Hematopoietic multipotent progenitor cell (in vitro differentiated cells): ENCODE measurements at regions not wholly inside any gene's neighbourhood (a gene's known extent, or its start where the extent isn't known, plus 50 kb on each side); places are given as distances from the start of the nearest gene placed in this dataset.

ENCODE experiments used
- DNase-seq, 3 donors: peaks; one replicate each; pipeline ENCODE4 v3.0.0-alpha.2; 2011 to 2015; ENCODE audit warnings: low read depth in 2 of 3, low spot score in 2 of 3

DNA sequence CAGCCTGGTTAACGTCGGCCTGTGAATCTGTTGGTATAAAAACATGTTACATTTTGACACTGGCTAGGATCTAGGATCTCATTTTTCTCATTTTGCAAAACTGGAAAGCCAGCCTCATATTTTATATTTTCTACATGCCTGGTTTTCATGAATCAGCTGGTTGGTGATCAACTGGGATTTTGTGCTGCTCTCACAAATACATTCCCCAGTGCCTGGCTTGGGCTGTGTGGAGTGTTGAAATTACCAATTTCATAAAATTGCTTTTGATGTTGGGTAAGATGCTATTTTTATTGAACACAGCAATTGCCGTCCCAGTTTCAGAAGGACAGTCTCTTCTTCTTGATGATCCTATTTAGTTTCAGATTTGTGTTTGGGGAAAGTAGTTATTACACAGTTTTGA, 604.3 kb downstream of the TAFA4 start:
- no peak for DNase-seq

DNA sequence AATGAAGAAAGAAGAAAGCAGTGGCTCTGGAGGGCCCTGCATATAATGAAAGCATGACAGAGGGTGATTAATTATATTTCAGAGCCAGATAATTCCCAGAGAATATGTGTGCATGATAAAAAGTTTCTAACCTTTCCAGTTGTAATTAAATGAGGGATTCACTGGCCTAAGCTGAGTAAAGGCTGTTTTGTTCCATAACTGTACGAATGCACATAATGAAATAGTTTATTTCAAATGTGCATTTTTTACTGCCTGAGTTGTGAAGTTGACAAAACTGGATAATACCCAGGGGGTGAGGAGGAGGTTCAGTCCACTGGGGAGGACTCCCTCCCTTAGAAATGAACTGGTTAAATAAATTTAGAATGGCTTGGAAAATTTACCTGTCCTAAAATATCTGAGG, 616.4 kb downstream of the TAFA4 start:
- DNase-seq = no peak

DNA sequence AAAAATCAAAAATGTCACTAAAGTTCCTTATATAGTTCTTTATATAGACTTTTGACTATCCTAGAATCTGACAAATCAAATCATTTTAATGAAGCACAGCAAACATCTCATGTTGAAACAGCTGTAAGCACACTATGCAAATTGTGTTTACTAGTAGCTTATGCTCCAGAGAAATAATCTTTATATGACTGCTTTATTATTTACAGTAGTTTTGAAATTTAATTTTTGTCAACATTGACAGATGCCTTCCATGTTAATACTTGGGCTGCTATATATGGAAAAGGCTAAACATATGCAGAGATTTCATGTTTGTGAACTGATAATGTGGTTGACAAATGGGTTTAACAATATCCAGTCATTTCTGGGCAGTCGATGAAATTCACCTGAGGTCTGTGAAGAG, 616.8 kb downstream of the TAFA4 start:
- no peak for DNase-seq

DNA sequence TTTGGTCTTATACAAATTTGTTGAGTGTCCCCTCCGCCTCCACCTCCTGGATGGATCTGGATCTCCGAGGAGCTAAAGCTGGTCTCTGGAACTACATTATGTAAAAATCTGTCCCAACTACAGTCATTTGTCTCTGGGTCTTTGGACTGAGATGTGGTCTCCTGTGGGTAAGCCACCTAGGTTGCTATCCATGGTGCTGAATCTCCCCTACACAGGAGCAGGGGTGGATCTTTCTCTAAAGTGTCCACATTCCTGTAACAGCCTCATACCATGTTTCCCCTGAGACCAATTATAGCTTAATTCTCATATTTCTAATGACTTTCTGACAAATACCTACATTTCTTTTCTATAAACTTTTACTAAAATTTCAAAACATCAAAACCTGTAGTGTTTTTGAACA, 625.8 kb downstream of the TAFA4 start:
- DNase-seq = peak in 2 of 3 donors; percentile 3 to 33

DNA sequence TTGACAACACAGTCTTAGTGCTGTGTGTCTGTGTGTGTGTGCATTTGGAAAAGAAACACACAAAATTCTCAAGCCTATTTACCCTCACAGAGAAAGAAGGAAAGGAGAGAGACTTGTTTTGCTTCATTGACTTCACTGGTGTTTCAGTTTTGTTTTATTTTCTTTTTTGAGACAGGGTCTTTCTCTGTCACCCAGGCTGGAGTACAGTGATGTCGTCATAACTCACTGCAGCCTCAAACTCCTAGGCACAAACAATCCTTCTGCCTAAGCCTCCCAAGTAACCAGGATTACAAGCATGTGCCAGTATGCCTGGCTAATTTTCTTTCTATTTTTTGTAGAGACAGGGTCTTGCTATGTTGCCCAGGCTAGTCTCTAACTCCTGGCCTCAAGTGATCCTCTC, 636.9 kb downstream of the TAFA4 start:
- no peak for DNase-seq

DNA sequence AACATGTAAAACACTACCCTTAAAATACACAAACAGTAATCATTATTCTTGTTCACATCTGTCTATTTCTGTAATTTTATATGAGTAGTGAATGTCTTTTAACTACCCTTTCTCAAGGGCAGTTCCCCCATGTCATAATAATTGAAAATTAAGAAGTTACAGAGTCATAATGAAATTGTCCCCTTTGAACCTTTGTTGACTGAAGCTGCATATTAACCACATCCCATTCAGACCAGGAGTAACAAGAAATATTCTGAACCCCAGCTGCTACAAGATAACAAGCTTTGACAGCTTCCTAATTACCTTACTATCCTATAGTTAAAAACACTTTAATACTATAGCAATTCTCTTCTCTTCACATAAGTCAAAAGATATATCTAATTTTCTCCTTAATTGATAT, 635.9 kb upstream of the SUCLG2 start:
- DNase-seq = no peak

DNA sequence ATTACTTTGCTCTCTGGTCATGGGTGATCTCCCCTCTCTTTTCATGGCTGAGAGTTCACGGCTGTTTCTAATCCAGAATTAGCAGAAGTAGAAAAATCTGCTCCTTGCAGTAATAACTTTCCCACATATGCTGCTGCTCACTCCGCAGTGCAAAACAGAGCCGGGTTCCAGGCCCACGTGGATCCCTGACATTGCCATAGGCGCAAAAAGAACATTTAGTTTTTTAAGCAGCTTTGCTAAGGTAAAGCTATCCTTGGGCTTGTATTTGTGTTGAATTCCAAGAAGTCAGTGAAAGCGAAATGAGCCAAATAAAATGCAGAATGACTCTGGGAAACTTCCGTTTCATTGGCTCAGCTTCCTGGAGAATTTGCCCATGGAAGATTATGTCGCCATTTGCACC, 633.7 kb upstream of the SUCLG2 start:
- DNase-seq = no peak

DNA sequence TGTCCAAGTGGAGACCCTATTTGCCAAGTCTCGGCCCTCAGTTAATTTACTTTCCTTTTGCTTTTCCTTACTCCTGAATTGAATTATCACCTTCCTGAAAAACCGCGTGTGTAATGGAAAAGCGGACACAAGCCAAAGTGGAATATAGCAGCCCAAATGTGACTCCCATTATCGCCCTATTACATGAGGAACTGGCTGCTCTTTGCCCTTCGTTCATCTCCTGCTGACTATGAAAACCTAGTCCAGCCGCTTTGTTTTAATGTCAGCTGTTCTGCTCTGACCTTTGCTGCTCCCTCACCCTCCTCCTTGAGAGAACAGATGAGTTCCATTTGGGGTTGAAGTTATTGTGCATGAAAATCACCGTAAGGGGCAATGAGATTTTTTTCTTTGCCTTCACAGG, 632.7 kb upstream of the SUCLG2 start:
- no peak for DNase-seq

DNA sequence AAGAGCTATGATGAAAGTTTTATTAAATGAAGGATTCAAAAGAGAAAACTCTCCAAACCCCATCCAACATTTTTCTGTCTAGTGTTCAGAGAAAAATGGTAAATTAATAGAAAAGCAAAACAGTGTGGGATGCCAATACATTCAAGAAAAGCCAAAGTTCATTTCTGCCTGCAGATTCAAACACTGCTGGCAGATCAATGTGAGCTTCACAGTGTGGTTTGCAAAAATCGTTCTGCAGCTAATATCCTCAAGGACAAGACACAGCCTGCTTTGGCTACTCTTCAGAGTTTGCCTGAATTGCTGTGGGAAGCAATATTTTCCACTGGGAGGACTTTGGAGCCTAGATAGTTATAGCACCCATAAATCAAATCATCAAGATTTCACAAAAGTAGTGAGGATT, 619.9 kb upstream of the SUCLG2 start:
- no peak for DNase-seq

DNA sequence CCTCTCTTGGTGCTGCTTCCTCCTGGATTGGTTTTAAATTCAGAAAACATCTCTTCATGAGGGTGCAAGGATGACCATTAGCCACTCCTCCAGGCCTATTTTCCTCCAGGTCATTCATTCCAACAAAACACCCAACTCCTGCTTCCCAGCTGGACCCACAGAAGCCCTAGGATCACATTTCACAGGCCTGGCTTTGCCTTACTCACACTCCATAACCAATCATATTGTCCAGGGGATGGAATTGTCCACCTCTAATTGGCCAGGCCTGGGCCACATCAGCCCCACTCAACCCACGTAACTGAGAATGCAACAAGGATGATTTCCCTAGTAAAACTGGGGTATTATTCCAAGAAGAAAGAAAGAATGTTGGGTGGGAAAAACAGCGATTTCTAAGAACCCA, 616.7 kb upstream of the SUCLG2 start:
- no peak for DNase-seq

DNA sequence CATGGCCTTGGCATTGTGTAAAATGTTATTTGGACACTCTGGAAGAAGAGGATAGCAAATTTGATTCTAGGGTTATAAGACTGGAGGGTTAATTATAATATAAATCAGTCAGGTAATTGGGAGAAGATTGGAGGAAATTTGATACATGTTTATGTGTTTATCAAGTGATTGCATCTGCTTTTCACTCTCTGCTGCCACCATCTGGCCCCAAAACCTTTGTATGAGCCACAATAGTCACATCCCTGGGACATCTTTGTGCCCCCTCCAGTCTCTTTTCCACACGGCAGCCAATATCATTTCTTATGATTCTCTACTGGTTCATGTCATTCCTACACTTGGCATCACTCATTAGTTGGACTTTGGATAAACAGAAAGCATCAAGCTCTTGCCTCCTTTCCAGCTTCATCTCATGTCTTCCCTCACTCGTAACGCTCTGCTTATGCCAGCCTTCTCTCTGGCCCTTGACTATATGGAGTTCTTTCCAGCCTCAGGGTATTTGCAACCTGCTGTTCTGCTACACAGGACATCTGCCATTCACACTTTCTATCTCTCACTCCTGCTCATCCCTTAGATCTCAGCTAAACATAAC, 602.3 kb upstream of the SUCLG2 start:
- no peak for DNase-seq

DNA sequence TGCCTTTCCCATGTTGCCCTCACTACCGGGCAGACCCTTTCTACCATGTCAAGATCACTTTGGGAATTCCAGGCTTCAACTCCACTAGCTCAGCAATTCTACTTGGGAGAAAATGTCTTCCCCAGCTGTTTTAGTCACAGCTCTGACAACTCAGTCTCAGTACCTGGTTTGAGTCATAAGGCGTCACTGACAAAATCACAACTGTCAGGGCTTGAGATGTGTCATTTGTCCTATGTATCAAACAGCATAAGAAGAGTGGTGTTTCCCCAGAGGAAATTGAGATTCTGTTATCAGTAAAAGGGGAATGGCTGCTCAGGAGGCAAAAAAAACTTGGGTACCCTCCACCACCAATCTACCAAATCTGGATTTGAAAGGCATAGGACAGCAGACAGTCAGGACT, 594.9 kb upstream of the SUCLG2 start:
- DNase-seq = no peak

DNA sequence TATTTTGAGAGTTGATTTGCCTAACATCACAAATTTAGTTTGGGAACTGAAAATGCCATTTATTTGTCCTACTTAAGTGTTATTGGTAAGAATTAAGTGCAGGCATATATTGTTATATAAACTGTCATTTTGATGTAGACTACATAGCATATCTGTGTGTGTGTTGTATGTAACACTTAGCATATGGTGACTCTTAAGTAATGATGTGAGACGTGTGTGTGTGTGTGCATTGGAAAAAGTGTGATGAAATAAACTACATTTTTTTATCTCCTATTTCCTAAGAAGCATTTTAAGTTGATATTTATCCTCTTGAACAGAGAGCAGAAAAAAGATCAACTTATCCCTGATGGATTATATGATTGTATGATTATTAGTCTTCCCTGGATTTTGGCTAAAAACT, 588.2 kb upstream of the SUCLG2 start:
- no peak for DNase-seq

DNA sequence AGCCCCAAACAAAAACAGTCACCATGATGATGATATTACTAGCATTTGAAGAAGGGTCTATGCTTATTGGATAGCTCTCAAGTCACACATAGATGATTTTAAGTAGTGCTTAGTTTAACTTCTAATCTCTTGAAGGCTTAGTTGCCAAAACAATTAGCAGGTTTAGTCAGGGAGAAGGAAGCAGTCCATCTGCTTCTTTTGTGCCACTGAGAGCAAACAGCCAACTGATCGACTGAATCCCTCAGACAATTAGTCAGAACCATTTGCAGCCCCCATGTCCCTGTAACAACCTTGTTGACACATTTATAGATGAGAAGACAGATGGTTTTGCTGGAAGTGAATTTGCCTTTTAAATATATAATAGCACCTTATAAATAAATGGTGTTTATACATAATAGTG, 585.1 kb upstream of the SUCLG2 start:
- DNase-seq = no peak

DNA sequence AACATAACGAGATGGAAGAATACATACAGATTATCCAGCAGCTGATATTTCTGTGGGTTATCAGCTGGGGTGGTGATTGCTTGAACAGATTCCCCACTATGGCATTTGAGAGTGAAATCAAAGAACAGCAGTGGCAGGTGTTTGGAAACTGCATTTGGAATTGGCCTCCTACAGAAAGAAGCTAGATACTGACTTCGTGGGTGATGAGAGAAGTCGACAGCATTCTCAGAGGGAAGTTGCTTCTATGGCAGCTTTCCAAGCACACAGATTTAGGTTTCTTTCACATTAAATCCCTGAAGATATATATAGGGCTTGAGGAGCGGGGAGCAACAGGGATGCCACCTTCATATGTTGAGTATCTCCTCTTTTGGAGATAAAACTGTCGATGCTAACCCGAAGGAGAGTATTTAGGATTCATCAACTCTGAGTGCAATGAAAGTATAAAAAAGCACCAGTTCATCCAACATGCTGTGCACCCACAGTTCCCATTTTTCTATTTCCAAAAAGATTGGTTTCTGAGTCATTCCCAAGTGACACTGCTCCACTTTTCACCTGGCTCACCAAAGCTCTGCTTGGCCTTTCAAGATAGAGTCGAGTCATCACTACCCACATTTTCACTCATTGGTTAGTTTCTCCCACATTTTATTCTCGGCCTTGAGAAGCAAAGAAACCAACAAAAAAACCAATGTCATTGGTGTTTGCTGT, 579.8 kb upstream of the SUCLG2 start:
- no peak for DNase-seq

DNA sequence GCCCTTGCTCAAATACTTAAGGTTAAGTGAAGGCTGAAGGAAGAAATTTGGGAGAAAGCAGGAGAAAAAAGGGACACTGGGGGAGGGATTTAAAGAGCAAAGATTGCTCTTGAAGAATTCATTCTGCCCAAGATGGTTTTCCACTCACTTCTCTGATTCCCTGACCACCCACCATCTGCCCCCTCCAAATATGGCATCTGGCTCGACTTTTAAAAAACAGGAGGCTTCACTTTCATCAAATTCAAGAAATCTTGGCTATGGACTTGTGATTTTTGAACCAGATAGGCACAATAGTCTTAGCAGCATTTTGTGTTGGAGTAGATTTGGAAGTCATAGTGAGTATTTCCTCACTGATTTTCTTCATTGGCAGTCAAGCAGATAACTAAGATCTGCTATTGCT, 574.4 kb upstream of the SUCLG2 start:
- no peak for DNase-seq

DNA sequence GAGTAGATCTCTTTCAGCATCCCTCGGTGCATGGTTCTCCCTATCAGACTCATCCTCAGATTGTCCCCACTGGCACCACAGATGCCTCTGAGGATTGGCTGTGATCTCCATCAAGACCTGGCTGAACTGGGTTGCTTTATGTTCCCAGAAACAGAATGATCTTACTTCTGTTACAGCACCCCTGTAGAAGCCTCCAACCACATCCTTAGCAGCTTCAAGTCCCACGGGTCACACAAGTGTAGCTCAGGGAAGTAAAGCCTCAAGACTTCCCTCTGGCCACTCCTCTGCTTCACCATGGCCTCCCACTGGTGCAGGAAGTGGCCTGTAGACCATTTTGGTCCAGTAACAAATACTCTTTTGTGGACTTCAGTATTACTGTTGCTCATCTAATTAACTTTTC, 566.4 kb upstream of the SUCLG2 start:
- no peak for DNase-seq

DNA sequence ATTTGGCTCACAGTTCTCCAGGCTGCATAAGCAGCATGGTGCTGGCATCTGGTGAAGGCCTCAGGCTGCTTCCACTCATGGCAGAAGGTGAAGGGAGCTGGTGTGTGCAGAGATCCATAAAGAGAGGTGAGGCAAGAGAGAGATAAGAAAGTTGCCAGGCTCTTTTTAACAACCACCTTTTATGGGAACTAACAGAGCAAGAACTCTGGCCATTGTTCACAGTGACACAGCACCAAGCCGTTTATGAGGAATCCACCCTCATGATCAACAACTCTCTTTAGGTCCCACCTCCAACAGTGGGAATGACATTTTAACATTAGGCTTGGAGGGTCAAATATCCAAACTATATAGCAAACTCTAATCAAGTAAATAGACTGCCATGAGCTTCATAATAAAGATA, 557.2 kb upstream of the SUCLG2 start:
- no peak for DNase-seq

DNA sequence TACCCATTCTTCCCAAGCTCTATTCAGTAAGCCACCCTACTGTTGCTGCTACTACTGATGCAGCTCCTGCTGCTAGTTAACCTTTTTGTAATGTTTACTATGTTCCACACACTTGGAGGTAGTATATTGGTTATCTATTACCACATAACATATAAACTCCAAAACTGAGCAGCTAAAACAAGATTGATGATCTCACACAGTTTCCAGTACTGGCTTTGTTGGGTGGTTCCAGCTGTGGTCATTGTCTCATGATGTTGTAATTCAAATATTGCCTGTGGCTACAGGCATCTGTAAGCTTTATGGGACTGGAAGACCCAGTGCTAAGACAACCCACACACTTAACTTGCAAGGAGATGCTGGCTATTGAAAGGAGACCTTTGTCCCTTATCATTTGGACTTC, 556.2 kb upstream of the SUCLG2 start:
- no peak for DNase-seq

DNA sequence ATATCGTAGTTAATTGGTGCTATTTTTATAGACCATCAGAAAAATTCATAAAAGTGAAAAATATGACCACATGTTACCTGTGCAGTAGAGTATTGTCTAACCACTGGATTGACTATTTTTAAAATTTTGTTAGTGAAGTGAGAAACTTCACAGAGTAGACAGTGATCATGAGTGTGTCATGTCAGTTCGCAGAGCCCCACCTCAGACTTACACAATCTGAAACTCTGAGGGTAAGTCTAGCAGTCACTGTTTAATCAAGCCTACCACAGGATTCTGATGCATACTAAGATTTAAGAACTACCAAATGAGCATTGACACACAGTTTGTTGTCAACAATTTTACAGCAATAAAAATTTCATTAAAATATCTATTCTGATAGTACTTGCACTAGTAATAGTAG, 552.9 kb upstream of the SUCLG2 start:
- no peak for DNase-seq

DNA sequence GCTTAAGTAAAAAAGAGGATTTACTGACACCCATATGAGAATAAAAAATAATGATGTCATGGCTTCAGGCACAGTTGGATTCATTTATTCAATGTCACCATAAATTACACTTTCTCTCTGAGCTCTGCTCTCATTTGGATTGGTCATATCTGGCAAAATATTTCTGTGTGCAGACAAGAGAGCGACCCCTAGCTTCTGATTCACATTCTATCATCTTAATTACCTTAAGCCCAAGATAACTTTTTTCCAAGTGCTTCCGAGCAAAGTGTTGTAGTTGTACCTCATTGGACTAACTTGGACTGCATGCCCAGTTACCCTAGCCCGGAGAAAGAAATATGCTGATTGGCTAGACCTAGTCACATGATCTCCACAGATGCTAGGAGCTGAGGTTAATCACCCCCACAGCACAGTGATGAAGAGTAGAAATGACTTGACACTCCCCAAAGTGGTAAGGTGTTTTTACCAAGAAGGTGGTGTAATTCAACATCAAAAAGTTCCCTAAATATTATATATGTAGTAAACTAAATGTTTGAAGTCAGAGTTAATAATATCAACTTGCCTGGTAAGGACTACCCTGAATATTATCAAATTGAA, 552.2 kb upstream of the SUCLG2 start:
- DNase-seq = no peak

DNA sequence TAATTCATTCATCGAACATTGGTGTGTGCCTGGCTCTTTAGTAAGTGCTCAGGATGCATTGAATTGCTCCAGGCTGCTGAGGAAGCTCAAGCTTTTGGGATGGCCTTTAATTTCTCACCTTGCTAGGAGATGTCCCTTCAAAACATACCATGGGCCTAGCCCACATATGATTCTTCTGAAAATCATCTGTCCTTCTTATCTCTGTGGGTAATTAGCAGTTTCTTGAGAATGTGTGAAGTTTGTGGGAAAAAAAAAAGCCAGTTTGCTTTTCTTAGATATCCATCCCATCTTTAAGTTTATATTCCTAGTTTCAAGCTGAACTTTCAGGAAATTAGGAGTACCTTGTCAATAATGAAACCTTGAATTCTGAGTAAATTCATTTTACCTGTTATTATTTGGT, 532.3 kb upstream of the SUCLG2 start:
- DNase-seq = no peak

DNA sequence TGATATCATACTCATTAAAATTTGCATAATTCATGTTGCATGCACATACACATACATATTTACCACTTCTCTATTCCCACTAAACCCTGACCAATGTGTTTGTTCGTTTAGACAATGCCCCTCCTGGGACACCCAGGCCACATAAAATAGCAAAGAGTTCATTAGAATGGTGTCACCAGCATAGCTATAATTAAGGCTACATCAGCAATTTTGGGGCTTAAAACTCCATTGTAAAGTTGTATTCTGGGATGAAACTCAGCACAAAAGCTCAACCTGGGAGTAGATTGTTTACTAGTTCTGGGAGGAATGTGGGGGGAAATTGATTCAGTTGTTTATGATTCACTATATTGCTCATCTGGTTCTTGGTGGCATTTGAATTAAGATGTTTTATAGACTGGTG, 522.2 kb upstream of the SUCLG2 start:
- no peak for DNase-seq
